Pons (tissue), 1 donor: ENCODE measurements at regions not wholly inside any gene's neighbourhood (a gene's known extent, or its start where the extent isn't known, plus 50 kb on each side); places are given as distances from the start of the nearest gene placed in this dataset.
"Not testable (repeated sequence)": the region's sequence is repeated elsewhere in the genome, so short reads cannot be mapped to it uniquely, and the experiment has no call there.

ENCODE experiments used
- DNase-seq: peaks from one replicate; pipeline ENCODE4 v3.0.0-alpha.2; 2016; ENCODE audit warnings: low spot score

GRCh38 chr7:120185940-120186682 is 86.9 kb upstream of the KCND2 start:
- no peak for DNase-seq

GRCh38 chr7:120186688-120187087 is 86.3 kb upstream of the KCND2 start:
- no peak for DNase-seq

DNA sequence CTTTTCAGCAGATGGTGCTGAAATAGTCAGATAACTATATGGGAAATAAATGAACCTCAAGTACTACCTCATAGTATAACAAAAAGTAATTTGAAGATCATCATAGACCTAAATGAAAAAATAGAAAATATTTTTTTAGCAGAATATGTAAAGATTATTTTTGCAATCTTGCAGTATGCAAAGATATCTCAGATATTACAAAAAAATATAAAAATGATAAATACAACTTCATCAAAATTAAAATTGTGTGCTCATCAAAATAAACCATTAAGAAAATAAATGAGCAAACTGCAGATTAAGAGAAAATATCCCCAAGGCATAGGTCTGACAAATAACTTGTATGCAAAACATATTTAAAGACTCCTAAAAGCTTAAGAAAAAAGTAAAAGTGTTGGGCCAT is 83.4 kb upstream of the KCND2 start:
- no peak for DNase-seq

DNA sequence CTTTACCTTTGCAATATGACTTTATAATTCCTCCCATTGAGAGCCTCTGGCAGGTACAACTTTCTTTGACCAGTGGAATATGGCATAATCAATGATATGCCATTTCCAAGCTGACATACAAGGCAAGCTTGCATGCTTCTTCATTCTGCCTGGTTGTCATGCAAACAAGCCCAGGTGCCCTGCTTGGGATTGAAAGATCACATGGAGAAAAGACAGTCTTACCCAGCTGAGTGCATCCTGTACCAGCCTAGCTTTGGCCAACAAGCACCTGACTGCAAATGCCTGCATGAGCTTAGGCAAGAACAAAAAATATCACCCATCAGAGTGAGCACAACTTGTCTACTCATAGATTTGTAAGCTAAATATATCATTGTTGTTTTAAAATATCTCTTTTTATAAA is 82.9 kb upstream of the KCND2 start:
- DNase-seq: no peak

- DNase-seq: no peak
Observed at GRCh38 chr7:120190566-120190965, 82.4 kb upstream of the KCND2 start.

- DNase-seq: not testable (repeated sequence)
Observed at GRCh38 chr7:120191423-120191822, 81.6 kb upstream of the KCND2 start.

DNA sequence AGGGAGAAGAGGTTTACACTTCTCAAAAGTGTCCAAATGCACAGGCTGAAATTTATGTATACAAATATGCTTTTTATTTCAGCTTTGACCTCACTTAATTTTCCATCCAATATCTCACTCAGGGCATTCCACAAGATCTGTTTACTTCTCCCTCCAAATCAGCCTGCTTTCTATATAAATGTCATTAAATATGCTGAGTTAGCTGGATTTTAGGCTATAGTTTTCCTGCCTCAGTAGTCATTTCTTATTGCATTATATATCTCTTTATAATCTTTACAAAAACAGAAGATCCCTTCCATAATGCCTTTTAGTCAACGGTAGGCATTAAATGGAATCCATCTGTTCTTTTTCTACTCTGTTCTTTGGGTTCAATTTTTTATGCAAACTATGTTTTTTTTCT is 71.7 kb upstream of the KCND2 start:
- no peak for DNase-seq

DNA sequence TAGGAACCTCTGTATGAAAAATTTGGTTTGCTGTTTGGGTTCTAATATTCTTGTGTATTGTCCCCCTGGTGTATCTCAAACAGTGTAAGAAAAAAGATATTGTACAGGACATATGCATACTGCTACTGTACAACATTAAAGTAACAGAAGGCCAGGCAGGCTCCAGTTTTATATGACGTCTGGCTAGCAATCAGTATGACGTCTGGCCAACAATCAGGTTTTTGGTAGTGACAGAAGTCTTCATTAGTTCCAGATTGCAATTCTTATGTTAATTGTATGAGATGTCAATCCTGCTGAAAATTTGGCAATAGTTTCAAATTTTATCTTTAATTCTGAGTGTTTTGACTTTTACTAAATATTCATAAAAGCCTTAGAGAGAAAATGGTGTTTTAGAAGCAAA is 67.9 kb upstream of the KCND2 start:
- no peak for DNase-seq

DNA sequence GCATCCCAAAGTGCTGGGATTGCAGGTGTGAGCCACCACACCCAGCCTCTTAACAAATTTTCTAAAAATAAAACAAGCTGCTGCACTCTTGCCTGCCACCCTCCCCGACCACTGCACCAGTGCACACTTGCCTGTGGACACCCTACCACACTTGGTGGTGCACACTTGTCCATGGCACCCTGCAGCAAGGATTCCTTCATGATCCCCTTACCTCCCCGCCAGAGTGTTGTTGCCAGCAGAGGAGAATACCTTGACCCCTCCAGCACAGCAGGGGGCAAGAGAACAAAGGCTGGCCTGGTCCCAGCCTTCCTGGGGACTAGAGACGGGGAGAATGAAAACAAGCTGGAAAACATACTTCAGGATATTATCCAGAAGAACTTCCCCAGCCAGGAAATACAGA is 65.9 kb upstream of the KCND2 start:
- no peak for DNase-seq

DNA sequence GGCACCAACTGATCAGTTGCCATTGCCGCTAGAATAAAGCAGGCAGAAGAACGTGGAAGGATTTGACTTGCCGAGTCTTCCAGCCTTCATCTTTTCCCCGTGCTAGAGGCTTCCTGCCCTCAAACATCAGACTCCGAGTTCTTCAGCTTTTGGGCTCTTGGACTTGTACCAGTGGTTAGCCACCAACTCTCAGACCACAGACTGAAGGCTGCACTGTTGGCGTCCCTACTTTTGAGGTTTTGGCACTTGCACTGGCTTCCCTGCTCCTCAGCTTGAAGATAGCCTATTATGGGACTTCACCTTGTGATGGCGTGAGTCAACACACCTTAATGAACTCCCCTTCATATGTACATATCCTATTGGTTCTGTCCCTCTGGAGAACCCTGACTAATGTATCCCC is 57.3 kb upstream of the KCND2 start:
- no peak for DNase-seq

DNA sequence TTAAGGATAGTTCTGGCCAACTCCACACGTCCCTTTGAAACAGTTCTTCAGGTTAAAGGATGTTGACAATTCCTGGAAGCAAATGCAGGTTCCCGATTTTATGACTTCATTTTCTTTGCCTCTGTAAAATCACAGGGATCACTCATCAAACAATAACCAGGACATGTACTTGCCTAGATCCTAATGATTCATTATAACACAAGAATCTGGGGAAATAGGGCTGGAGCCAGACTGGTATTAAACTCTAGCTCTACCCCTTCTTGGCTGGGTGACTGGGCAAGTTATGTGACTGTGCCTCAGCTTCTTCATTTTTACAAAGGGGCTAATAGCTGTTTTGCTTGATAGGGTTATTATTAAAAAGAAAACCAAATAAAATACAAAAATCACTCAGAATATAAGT is 56.0 kb upstream of the KCND2 start:
- no peak for DNase-seq

DNA sequence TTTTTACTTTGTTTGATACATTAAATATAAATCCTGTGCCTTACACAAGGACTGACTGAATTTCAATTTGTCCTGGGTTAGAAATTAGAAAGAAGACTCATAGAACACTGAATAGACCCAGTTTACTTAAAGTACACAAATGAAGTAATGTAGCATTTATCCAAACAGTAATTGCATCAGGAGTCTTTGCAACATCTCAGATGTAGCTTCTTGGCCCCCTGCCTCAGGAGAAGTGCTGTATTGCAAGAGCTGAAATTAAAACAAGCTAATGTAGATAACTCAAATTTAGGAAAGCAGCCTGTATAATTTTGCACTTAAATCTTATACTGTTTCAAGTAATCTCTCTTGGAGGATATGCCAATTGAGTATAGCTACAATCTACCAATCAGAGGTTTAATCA is 54.3 kb upstream of the KCND2 start:
- no peak for DNase-seq

- no peak for DNase-seq
Observed at GRCh38 chr7:120221666-120222065, 51.3 kb upstream of the KCND2 start.
